PFSK-1 (cell line): ENCODE measurements at regions not wholly inside any gene's neighbourhood (a gene's known extent, or its start where the extent isn't known, plus 50 kb on each side); places are given as distances from the start of the nearest gene placed in this dataset.

Experiments used
- FOXP2 ChIP-seq: optimal IDR thresholded peaks from 2 replicates; pipeline ENCODE3; 2011; ENCODE audit warnings: borderline replicate concordance, control low read depth, inconsistent platforms; ENCODE audit not compliant: insufficient read depth; ENCODE audit errors: extremely low read length, extremely low read depth
- POLR2AphosphoS5 ChIP-seq: IDR thresholded peaks from 2 replicates; pipeline ENCODE4 v1.6.1; 2012; ENCODE audit warnings: low read depth, mild to moderate bottlenecking, control low read depth, low read length, moderate library complexity
- SIN3A ChIP-seq: IDR thresholded peaks from 2 replicates; pipeline ENCODE4 v1.6.1; 2012; ENCODE audit warnings: mild to moderate bottlenecking, low read length, moderate library complexity, borderline replicate concordance; ENCODE audit not compliant: insufficient read depth
- TAF1 ChIP-seq: IDR thresholded peaks from 2 replicates; pipeline ENCODE4 v1.6.1; 2012; ENCODE audit warnings: low read length, control low read depth, borderline replicate concordance; ENCODE audit not compliant: insufficient read depth
- TF ChIP-seq, protein P1 (sequence below), 2 experiments: IDR thresholded peaks; 2 replicates each; pipeline versions ENCODE4 v1.6.1 to v1.8.0; 2011 to 2012; ENCODE audit warnings: low read depth in 2 of 2, low read length in 2 of 2, control low read depth in 1 of 2, inconsistent platforms in 1 of 2, mild to moderate bottlenecking in 1 of 2, moderate library complexity in 1 of 2; ENCODE audit not compliant: insufficient read depth in 1 of 2

DNA sequence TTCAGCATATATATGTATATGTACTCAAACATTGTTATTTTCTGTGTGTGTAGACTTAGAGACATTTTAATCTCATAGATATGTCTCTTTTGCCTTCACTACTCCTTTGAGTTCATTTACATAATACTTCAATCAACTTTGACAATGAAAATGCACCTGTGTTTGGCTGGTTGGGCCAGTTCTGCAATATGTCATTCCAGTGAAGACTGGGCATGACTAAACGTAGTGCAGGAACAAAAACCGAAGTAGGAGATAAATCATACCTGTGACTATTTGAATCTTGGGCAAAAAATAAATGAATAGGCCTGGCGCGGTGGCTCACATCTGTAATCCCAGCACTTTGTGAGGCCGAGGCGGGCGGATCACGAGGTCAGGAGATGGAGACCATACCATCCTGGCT lies 640.0 kb upstream of the ANO3 start:
- TF ChIP-seq, protein P1, sequence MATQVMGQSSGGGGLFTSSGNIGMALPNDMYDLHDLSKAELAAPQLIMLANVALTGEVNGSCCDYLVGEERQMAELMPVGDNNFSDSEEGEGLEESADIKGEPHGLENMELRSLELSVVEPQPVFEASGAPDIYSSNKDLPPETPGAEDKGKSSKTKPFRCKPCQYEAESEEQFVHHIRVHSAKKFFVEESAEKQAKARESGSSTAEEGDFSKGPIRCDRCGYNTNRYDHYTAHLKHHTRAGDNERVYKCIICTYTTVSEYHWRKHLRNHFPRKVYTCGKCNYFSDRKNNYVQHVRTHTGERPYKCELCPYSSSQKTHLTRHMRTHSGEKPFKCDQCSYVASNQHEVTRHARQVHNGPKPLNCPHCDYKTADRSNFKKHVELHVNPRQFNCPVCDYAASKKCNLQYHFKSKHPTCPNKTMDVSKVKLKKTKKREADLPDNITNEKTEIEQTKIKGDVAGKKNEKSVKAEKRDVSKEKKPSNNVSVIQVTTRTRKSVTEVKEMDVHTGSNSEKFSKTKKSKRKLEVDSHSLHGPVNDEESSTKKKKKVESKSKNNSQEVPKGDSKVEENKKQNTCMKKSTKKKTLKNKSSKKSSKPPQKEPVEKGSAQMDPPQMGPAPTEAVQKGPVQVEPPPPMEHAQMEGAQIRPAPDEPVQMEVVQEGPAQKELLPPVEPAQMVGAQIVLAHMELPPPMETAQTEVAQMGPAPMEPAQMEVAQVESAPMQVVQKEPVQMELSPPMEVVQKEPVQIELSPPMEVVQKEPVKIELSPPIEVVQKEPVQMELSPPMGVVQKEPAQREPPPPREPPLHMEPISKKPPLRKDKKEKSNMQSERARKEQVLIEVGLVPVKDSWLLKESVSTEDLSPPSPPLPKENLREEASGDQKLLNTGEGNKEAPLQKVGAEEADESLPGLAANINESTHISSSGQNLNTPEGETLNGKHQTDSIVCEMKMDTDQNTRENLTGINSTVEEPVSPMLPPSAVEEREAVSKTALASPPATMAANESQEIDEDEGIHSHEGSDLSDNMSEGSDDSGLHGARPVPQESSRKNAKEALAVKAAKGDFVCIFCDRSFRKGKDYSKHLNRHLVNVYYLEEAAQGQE (IDR thresholded peaks at IDR 0.05; ENCODE audit: insufficient read depth in 1 of 2, low read depth in 2 of 2, low read length in 2 of 2), result no peak
- TF ChIP-seq TAF1 (no peak), SIN3A (no peak), FOXP2 (no peak), POLR2AphosphoS5 (no peak)

DNA sequence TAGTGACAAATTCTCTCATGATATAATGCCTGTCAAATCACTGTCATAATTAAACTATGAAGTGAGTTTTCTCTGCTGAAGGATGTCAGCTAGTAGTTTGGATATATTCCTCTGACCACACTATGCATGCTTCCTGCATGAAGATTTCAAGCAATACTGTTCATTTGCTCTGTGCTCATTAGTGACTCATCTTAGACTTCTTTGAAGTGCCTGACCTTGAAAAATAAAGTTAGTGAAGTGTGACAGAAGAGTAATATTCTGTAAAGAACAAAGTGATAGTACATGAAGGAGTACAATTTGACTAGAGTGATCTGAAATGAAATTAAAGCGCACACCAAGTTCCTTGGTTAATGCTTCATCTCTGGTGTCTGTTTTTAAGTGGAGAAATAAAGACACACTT lies 629.5 kb upstream of the ANO3 start:
- TF ChIP-seq, protein P1 (IDR thresholded peaks at IDR 0.05; ENCODE audit: insufficient read depth in 1 of 2, low read depth in 2 of 2, low read length in 2 of 2), result no peak
- TF ChIP-seq FOXP2 (no peak), TAF1 (no peak)

DNA sequence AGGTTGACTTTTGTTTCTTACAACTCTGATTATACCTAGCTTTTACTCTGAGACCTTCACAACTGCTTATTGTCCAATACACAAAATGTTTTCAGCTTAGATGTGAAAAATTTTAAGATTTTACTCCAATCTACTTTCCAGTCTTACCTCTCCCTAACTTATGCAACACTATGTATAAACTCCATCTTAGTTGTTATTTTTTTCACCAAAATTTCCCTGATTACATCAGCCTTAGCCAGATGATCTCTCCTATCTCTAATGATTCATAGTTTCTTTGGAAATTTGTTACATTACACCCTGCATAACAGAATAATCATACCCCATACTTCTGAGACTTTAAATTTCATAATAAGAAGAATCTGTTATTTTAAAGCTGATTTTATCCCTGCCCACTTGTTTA lies 621.0 kb upstream of the ANO3 start:
- TF ChIP-seq SIN3A (no peak), POLR2AphosphoS5 (no peak), TAF1 (no peak), FOXP2 (no peak)
- TF ChIP-seq, protein P1 (IDR thresholded peaks at IDR 0.05; ENCODE audit: insufficient read depth in 1 of 2, low read depth in 2 of 2, low read length in 2 of 2), result no peak

DNA sequence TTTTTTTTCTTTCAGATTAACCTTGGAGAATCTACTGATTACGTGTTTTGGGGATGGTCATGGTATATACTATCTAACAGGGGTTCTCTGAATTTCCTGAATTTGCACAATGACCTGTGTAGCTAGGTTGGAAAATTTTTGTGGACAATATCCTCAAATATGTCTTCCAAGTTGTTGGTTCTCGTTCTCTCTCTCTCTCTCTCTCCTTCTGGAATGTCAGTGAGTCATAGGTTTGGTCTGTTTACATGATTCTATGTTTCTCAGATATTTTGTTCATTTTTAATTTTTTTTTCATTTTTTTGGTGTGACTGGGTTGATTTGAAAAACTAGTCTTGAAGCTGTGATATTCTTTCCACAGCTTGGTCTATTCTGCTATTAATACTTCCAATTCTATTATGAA lies 604.0 kb upstream of the ANO3 start:
- TF ChIP-seq FOXP2 (no peak), TAF1 (no peak), SIN3A (no peak), POLR2AphosphoS5 (no peak)
- TF ChIP-seq, protein P1 (IDR thresholded peaks at IDR 0.05; ENCODE audit: insufficient read depth in 1 of 2, low read depth in 2 of 2, low read length in 2 of 2), result no peak

DNA sequence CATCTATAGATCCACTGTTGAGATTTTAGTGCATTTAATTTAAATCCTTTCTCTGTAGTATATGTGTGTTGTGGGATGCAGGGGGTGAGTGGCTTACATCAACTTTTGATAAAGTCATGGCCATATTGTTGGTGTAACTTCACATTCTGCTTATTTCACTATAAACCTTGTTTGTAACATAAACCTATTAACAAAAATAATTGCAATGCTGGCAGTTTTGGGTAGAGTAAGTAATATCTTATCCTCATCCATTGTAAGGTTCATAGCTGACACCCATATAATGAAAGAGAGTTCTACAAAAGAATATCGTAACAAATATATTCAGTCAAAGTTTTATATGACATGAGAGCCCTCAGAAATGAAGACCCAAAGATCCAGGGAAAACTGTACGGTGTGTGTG lies 601.7 kb upstream of the ANO3 start:
- TF ChIP-seq TAF1 (no peak), POLR2AphosphoS5 (no peak), FOXP2 (no peak), SIN3A (no peak)
- TF ChIP-seq, protein P1 (IDR thresholded peaks at IDR 0.05; ENCODE audit: insufficient read depth in 1 of 2, low read depth in 2 of 2, low read length in 2 of 2), result no peak
